ENCODE measurements at regions not wholly inside any gene's neighbourhood (a gene's known extent, or its start where the extent isn't known, plus 50 kb on each side); places are given as distances from the start of the nearest gene placed in this dataset.

- no peak for TF ChIP-seq CTCF (conservative IDR thresholded peaks at IDR 0.05 in 1 of 2, IDR thresholded peaks at IDR 0.05 in 1 of 2; ENCODE audit: extremely low read depth in 1 of 2, insufficient read depth in 1 of 2, low read depth in 1 of 2, low read length in 2 of 2)
- no peak for TF ChIP-seq EZH2 (IDR thresholded peaks at IDR 0.05; ENCODE audit: borderline replicate concordance, low read length)
Measured at GRCh38 chr13:109667807-109668291, 118.5 kb downstream of the IRS2 start.

All from mammary epithelial cell (primary cell).